Urinary bladder (tissue), 3 donors: ENCODE measurements at regions not wholly inside any gene's neighbourhood (a gene's known extent, or its start where the extent isn't known, plus 50 kb on each side); places are given as distances from the start of the nearest gene placed in this dataset.

ENCODE experiments used
- DNase-seq: peaks from one replicate; pipeline ENCODE4 v3.0.0-alpha.2; 2015; ENCODE audit errors: extremely low spot score
- H3K27ac ChIP-seq: one replicate; pipeline ENCODE4 v1.5.1; 2013; ENCODE audit warnings: low read depth, mild to moderate bottlenecking, moderate library complexity
- H3K36me3 ChIP-seq: one replicate; pipeline ENCODE4 v1.6.1; 2013; ENCODE audit warnings: mild to moderate bottlenecking, moderate library complexity; ENCODE audit not compliant: insufficient read depth
- H3K4me1 ChIP-seq: one replicate; pipeline ENCODE4 v1.6.1; 2013; ENCODE audit warnings: mild to moderate bottlenecking, moderate library complexity; ENCODE audit not compliant: insufficient read depth
- H3K4me3 ChIP-seq: one replicate; pipeline ENCODE4 v1.5.1; 2013; ENCODE audit warnings: low read depth, low read length
- WGBS: extraction: QIAGEN DNeasy Blood & Tissue Kit; methylation state at CpG from one replicate; pipeline ENCODE4 v1.1.7; 2013; 5-methylcytosine and 5-hydroxymethylcytosine counted together
- donor health status: healthy with polysubstance abuse.
- donor health status: healthy.

DNA sequence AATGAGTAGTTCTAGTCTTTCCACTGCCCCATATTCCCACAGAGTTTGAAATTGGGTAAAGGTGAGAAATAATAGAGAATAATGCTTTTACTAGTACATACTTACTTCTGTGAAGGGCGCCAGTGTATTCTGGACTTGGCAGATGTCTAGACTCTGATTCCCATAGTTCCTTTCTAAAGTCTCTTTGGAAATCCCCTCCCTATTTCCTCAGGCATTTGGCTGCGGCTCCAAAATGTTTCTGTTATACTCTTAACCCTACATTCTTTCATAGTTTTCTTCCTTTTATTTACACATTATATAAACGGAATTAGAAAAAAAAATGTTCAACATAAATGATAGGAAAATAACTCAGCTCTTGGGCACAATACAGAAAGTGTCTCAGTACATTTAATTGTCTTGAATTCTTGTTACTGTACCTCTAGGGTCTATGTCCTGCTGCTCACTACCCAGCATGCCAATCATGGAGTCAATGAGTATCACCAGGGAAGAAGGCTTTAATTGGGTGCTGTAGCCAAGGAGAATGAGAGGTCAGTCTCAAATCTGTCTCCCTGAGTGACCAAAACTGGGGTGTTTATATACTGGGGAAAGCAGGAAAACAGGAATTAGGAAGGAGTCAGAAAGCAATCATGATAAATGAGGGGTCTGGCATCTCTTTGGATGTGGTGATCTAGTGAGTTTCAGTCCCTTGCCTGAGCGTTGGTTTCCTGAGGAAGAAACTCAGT is 147.8 kb upstream of the MMADHC start:
- 41% methylated on average over 4 of the region's 4 CpGs for WGBS
- H3K27ac ChIP-seq, result no peak overlapping the region
- no peak overlapping the region for H3K4me3 ChIP-seq
- no peaks in the 10 kb centered on the region for H3K4me1 ChIP-seq
- DNase-seq, result no peak
- no peaks in the 10 kb centered on the region for H3K36me3 ChIP-seq

DNA sequence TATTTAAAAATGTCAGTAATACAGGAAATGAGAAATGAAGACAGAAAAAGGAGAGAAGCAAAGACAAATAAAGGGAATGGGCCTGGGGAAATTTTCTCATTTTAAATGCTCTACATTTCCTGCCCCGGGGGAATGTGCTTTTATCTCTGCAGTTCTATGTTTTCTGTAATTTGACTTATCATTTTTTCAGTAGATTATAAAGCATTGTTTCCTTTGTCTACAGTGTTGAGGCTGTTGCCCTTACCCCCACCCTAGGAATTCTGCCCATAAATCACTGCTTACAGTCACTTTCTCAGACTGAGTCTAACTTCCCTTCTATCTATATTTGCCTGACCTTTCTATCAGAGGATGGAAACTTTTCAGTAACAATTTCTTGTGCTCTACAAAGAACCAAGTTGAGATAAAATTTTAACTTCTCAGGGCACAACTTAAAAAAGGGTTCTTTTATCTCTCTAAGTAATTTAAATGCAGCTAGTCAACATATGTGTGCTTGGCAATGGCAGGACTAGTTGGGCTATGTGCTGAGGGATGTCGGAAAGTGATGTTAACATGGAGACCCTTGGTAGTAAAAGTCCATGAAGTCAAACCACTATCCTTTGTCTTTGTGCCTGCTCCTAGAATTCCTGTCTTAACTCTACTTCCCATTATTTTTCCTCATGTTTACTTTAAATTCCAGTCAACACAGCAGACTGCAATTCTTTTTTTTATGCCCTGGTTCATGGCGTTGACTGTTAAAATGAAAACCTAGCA is 146.5 kb upstream of the MMADHC start:
- 68% methylated on average over 3 of the region's 3 CpGs for WGBS

DNA sequence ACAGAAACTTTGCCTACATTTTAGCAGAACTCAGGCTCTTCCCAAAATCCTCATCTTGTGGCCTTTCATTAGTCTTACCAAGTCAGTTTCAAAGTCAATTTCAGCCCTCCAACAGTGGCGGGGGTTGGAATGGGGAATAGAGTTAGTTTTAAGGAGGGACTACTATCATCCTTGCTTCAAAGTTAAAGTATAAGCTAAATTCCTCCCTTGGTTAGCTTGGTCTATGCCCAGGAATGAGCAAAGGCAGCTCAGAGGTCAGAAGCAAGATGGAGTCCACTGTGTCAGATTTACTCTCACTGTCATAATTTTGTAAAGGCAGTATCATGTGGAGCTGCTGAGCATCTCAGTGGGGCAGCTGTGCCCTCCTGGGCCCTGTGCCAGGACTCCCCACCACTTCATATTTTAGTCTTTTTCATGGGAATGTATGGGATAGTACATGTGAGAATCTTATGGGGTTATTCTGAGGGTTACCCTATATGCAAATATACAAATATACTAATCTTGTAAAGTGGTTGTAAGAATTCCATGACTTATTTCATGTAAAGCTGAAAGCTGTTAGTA is 145.2 kb upstream of the MMADHC start:
- no peak overlapping the region for H3K27ac ChIP-seq
- DNase-seq, result no peak
- H3K36me3 ChIP-seq, result no peaks in the 10 kb centered on the region
- no peaks in the 10 kb centered on the region for H3K4me1 ChIP-seq
- H3K4me3 ChIP-seq, result no peak overlapping the region
- 90% methylated on average over 1 of the region's 1 CpG for WGBS

More for the DNA sequence above, 146.5 kb upstream of the MMADHC start:
- Histone ChIP-seq H3K27ac (no peak overlapping the region), H3K4me3 (no peak overlapping the region), H3K36me3 (no peaks in the 10 kb centered on the region), H3K4me1 (no peaks in the 10 kb centered on the region)
- no peak for DNase-seq

DNA sequence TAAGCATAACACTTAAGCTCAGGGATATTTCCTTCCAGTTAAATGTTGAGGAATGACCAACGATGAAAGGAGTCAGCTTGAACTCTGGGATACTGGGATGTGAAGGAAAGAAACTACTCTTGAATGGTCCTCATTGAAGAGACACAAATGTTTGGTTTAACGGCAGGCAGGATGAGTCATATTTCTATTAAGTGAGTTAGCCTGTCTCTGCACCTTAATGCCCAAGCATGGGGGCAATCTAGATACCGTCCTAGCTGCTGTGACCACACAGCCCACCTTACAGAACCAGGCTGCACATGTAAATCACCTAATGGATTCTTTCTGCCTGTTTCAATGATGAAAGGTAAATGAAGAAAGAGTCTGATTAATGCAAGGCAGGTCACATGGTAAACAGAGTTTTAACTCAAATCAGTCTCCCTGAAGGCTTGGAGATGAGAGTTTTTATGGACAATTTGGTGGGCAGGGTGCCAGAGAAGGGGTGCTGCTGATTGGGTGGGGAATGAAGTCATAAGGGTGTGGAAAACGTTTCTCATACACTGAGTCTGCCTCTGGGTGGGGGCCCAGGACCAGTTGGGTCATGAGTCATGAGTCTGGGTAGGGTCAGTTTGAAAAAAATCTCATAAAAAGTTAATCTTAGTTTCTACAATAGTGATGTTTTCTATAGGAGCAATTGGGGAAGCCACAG is 144.6 kb upstream of the MMADHC start:
- H3K4me1 ChIP-seq, result no peaks in the 10 kb centered on the region
- 63% methylated on average over 4 of the region's 4 CpGs for WGBS
- no peak overlapping the region for H3K27ac ChIP-seq
- DNase-seq, result no peak
- H3K36me3 ChIP-seq, result no peaks in the 10 kb centered on the region
- no peak overlapping the region for H3K4me3 ChIP-seq

DNA sequence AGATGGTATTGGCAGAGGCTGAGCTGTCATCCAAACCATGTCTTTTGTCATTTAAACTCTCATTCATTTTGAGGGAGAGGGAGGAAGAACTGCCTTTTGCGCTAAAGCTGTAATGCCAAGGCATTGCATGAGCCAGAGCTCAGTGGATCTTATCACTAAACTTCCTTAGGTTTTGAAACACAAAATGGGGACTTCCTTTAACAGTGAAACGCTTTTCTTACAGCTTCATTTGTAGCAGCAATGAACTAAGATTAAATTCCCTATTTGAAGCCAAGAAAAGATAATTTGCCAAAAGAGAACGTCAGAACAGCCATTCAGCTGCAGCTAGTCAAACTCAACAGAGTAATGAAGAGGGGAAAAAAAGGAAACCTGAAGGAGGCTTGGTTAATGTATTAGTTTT is 143.5 kb upstream of the MMADHC start:
- Histone ChIP-seq H3K36me3 (no peaks in the 10 kb centered on the region), H3K4me3 (no peak overlapping the region), H3K4me1 (no peaks in the 10 kb centered on the region), H3K27ac (no peak overlapping the region)
- WGBS, result 27% methylated on average over 3 of the region's 3 CpGs
- DNase-seq, result no peak

DNA sequence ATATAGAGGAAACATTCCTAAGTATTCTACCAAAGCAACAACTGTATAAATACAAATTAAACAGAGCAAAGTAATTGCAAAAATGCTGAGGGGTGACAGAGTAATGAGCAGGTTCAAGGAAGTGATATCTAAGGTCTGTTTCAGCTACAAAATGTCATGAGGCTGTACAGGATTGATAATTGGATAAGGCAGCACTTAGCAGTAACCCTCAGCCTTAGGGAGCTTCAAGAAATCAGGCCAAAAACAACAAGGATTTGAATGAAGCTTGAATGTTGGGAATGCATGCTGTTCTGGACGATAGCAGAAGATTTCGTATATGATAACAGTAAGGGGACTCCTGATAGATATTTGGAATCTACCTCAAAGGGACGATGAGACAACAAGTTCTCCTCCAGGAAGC is 142.0 kb upstream of the MMADHC start:
- Histone ChIP-seq H3K4me3 (no peak overlapping the region), H3K27ac (no peak overlapping the region), H3K36me3 (no peaks in the 10 kb centered on the region), H3K4me1 (no peaks in the 10 kb centered on the region)
- WGBS, result 79% methylated on average over 3 of the region's 3 CpGs
- DNase-seq, result no peak

DNA sequence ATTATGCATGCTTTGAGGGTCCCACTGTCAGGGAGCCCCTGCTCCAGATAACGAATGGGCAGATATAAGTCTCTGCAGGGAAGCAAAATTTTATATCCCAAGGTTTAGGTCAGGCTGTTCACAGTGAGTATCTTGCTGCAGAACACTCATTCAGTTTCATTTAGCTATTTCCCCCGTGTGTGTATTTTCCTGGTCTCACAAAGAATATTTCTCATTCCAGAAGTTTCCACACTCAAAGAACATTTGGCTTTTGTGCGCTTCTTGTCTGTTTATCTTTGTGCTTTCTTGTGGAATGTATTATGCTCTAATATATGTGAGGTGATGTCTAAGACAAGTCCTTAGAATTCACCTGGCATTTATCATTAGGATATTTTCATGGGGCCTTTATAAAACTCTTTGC is 140.4 kb upstream of the MMADHC start:
- Histone ChIP-seq H3K27ac (no peak overlapping the region), H3K36me3 (no peaks in the 10 kb centered on the region), H3K4me3 (no peak overlapping the region), H3K4me1 (no peaks in the 10 kb centered on the region)
- 48% methylated on average over 3 of the region's 3 CpGs for WGBS
- DNase-seq, result no peak

DNA sequence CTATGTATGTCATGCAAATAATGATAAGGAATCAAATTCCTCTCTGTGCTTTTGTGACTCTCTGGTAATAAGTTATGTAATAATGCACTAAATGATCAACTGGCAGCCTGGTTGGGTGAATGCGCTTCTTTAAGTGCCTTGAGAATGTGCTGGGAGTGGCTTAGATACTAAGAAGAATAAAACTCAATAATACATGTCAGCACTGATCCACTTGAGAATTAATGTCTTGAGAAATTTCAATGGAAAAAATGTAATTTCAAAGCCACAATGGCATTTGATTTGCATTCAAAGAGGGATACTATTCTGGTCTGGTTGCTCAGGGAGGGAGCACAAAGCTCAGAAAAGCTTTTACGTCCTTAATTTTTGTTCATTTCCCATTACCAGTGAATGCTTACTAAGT is 137.7 kb upstream of the MMADHC start:
- Histone ChIP-seq H3K4me3 (no peak overlapping the region), H3K27ac (no peak overlapping the region), H3K4me1 (no peaks in the 10 kb centered on the region), H3K36me3 (no peaks in the 10 kb centered on the region)
- no peak for DNase-seq
- WGBS, result 80% methylated on average over 2 of the region's 2 CpGs

DNA sequence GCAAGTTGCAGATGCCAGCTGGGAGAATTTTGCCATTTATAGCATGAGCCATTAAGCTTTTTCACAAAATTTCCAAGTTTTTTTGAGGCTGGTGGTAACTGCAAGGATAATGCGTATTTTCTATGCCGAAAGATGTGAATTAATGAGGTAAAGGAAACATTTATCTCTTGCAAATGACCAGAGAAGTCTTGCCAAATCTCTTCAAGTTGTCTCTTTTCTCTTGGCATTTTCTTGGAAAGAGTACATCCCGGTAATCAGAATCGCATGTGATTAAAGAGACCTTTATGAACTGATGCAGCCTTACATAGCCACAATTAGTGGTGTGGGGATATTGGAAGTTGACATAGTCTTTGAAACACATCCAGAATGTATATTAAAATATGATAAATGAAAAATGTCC is 136.5 kb upstream of the MMADHC start:
- H3K27ac ChIP-seq, result no peak overlapping the region
- WGBS, result 66% methylated on average over 4 of the region's 4 CpGs
- H3K4me3 ChIP-seq, result no peak overlapping the region
- no peak for DNase-seq
- H3K36me3 ChIP-seq, result no peaks in the 10 kb centered on the region
- no peaks in the 10 kb centered on the region for H3K4me1 ChIP-seq

DNA sequence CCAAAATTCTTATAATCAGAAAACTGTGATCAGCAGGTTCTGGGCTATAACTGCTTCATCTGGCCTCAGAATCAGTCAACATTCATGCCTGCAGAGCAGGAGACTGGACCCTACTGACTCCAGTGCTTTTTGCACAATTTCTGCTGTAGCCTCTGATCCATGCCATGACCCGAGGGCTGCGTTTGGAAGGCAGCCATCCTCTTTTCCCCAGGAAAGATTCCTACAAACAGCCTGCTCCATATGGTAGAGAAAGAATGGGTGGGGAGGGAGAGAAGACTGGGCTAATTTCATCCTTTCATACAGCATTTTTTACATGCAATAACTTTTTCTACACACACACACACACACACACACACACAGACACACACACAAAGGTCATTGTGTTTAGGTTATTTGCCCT is 133.0 kb upstream of the MMADHC start:
- 34% methylated on average over 2 of the region's 2 CpGs for WGBS
- no peaks in the 10 kb centered on the region for H3K36me3 ChIP-seq
- no peak for DNase-seq
- no peak overlapping the region for H3K4me3 ChIP-seq
- no peak overlapping the region for H3K27ac ChIP-seq
- no peaks in the 10 kb centered on the region for H3K4me1 ChIP-seq

DNA sequence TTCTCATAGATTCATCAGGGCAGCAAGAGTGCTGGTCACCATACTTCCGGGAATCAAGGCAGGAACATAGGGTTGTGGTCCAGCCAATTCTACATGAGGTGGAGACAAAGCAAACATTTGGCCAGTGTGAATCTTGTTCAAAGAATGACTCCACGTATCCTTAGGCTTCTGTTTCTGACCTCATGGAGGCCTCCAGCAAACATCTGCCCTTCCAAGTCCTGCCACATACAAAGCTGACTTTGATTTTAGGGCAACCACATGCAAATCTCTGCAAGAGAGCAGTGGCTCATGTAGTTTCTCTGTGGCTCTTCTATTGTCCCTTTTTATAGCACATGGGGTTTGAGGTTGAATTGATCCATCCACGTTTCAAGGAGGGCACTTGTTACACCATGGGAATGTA is 132.1 kb upstream of the MMADHC start:
- Histone ChIP-seq H3K36me3 (no peaks in the 10 kb centered on the region), H3K4me3 (no peak overlapping the region), H3K4me1 (no peaks in the 10 kb centered on the region), H3K27ac (no peak overlapping the region)
- DNase-seq, result no peak
- 85% methylated on average over 3 of the region's 3 CpGs for WGBS

DNA sequence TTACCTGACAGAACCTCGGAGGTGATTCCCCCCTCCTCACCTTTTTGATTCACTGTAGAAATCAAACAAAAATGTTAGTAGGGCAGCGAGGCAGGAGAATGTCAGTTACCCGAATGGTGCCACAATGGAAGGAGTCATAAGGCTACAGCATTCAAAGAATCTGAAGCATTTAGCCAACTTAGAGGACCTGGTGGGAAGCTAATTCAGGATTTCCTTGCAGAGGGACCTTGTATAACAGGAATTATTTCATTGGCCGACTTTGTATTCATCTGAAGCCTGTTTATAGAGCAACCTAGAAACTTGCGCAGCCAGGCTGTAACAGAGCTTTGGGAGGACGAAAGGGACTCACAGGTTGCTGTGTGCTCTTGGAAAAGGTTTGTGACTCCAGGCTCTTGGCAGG is 129.1 kb upstream of the MMADHC start:
- Histone ChIP-seq H3K27ac (no peak overlapping the region), H3K4me3 (no peak overlapping the region), H3K36me3 (no peaks in the 10 kb centered on the region), H3K4me1 (no peaks in the 10 kb centered on the region)
- DNase-seq, result no peak
- WGBS, result 86% methylated on average over 6 of the region's 6 CpGs

DNA sequence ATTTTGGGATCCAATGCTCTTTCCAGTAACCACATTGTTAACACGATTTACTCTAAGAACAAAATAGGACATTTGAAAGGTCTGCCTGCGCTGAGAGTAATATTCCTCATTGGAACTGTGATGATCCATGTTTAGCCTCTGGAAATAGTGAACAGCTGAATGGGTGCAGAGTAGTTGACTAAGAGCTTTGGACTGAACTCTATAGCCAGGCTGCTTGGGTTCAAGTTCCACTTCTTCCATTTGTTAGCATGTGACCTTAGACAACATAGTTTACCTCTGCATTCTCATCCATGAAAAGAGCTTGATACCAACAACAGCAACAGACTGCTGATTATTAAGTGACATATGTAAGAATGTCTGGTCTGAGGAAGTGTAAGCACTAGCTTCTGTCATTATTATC is 128.3 kb upstream of the MMADHC start:
- Histone ChIP-seq H3K36me3 (no peaks in the 10 kb centered on the region), H3K4me1 (no peaks in the 10 kb centered on the region), H3K4me3 (no peak overlapping the region), H3K27ac (no peak overlapping the region)
- DNase-seq, result no peak
- 97% methylated on average over 2 of the region's 2 CpGs for WGBS
